MV-4-11 (cell line): ENCODE measurements at regions not wholly inside any gene's neighbourhood (a gene's known extent, or its start where the extent isn't known, plus 50 kb on each side); places are given as distances from the start of the nearest gene placed in this dataset.
A peak's percentile ranks its signal among the peaks of the same experiment; 100 is the strongest.

Experiments
- DNase-seq: peaks from one replicate; lab custom pipeline; 2025; lab: John Stamatoyannopoulos, UW

DNA sequence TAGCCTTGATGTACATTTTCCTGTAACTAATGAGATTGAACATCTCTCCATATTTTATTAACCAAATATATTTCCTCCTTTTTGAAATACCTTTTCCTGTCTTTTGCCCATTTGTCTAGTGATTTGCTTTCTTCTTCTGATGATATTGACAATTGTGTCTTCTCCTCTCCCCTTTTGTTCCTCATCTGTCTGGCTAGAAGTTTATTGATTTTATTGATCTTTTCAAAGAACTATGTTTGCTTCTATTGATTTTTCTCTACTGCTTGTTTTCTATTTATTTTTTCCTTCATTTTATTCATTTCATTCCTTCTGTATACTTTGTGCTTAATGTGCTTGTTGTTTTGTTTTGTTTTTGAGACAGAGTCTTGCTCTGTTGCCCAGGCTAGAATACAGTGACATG lies 181.4 kb upstream of the SMIM23 start:
- DNase-seq = no peak

- DNase-seq = peak; percentile 5
These were observed 179.1 kb upstream of the SMIM23 start for GRCh38 chr5:171606414-171607024.

GRCh38 chr5:171607863-171608262 lies 177.8 kb upstream of the SMIM23 start:
- no peak for DNase-seq

GRCh38 chr5:171609806-171610452 lies 175.7 kb upstream of the SMIM23 start:
- no peak for DNase-seq

GRCh38 chr5:171610686-171611085 lies 174.9 kb upstream of the SMIM23 start:
- DNase-seq = no peak

- DNase-seq = no peak
These were observed 172.9 kb upstream of the SMIM23 start for GRCh38 chr5:171612749-171613148.

GRCh38 chr5:171614511-171614910 lies 171.1 kb upstream of the SMIM23 start:
- no peak for DNase-seq

- DNase-seq = no peak
These were observed 170.5 kb upstream of the SMIM23 start for GRCh38 chr5:171614971-171615653.

GRCh38 chr5:171615705-171616640 lies 169.6 kb upstream of the SMIM23 start:
- no peak for DNase-seq

DNA sequence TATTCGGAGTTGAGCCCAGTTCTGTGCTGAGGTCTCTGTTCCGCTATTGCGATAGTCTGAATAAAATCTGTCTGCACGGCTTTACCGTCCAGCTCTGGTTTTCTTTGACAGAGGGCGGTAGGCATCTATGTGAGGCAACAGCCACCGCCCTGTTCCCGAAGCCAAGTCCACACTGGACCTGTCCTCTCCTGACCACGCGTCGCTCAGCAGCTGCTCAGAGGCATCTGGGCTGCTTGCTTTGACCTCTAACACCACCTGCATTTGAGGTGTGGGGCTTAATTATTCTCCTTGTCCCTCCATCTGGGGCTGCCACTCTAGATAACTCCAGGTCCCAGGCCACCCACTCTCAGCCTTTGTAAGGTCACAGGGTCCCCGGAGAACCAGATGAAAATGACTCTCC lies 168.4 kb upstream of the SMIM23 start:
- no peak for DNase-seq

DNA sequence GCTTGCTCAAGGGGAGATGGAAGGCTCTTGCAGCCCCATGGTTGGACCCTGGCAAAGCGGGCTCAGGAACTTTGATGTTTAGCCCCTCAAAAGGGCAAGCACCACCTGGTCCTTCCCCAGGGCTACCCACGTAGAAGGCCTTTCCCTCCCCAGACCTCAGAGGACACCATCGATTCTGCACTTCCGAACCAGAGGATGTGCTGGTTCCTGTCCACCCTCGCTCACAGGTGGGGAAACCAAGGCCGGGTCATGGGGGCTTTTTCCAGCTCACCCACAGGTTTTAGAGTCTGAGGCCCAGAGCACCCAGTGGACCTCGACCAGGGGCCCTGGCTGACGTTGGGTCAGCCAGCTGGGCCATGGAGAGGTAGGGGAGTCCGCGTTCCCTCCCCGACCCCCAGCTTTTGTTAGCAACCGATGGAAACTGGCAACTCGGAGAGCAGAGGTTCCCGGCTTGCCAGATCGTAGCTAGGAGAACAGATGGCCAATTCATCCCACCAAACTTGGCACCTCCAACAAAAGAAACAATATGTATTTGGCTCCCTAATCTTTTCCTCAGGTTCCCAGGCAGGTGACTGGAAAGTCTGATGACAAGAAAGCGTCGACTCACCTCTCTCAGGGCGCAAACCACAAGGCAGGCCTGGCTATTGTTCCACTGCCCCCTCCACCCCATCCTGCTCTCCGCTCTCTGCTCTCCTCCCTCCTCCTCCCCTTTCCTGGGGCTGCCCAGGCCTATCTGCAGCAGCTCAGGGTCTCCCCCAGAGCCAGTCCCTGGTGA lies 167.6 kb upstream of the SMIM23 start:
- DNase-seq = no peak

DNA sequence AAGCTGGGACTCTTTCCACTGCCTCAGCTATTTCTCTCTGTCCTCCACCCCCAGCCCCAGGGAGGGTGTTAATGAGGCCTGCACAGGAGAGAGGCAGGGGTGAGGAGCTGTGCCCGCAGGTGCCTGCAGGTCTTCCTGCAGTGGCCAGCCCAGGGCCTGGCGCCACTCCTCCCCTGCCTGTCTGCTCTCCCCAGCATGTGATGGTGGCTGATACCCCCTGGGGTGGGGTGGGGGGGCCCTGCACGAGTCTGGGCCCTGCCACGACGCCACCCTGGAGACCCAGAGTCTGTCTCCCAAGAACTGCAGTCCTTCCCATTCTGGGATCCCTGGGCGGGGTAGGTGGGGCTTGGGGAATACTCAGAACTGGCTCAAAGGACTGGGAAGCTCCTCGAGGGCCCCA lies 166.4 kb upstream of the SMIM23 start:
- no peak for DNase-seq

DNA sequence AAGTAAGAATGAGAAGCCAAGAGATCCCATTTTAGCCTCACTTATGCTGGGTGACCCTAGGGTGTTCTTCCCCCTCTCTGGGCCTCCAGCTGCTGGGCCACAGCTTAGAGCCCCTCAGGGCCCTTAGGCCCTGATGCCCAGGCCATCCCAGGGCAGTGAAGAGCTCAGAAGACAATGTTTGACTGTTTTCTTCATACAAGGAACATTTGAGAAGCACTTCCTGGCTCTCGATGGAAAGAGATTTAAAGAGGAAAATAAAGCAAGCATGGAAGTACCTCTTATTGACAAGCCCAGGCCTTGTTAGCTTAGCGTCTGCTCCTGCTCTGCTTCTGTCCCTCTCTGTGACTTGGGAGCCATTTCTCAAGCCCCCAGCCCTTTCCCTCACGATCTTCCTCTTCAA lies 165.9 kb upstream of the SMIM23 start:
- DNase-seq = no peak

DNA sequence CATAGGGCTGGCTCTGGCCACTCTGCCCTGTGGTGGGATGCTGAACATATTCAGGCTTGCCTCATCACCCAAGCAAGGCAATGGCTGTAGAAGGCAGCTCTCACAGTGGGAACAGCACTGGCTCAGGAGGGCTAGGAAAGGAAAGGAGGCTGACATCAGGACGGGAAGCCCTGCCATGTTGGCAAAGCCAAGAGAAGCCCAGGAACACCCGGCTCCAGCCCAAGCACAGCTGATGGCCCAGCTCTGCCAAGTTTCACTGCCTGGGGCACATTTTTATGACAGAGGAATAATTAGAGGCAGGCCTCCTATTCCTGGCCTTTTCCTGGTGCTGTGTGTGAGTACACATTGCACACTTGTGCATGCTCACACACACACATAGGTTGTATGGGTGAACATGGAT lies 163.6 kb upstream of the SMIM23 start:
- no peak for DNase-seq

DNA sequence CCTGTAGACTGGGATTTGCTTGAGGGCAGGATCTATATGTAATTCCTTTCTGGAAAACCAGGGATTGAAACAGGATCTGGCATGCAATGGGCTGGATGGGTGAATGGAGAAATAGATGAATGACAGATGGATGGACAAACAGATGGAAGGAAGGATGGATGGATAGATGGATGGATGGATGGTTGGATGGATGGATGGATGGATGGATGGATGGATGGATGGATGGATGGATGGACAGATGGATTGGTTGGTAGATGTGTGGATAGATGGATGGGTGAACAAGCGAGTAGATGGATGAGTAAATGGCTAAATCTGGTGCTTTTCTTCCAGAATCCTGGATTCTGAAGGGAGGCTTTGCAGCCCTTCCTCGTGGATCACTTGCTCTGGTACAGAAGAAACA lies 162.5 kb upstream of the SMIM23 start:
- no peak for DNase-seq

DNA sequence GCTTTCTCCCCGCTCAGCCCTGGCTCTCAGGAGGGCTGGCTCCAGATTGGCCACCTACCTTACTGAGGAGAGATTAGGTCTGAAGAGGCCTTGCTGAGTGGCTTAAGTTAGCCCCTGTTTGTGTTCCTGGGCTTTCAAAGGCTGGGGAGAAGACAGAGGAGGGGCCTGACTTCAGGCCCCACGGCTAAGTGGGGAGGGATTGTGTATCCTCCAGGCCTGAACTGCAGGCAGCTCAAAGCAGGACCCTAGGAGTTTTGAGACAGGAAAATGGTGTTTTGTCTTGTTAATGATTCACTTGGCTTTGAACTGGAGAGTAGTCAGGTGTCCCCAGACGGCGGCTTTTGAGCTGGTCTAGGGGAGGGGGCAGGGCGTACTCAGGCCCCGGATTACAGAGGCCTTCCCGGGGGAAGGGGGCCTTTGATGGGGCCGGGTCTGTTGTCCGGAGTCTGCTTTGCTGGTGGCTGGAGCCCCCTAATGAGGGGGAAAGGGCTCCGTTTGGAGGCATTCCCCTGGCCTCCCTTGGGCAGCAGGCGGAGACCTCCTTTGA lies 162.0 kb upstream of the SMIM23 start:
- DNase-seq = no peak

DNA sequence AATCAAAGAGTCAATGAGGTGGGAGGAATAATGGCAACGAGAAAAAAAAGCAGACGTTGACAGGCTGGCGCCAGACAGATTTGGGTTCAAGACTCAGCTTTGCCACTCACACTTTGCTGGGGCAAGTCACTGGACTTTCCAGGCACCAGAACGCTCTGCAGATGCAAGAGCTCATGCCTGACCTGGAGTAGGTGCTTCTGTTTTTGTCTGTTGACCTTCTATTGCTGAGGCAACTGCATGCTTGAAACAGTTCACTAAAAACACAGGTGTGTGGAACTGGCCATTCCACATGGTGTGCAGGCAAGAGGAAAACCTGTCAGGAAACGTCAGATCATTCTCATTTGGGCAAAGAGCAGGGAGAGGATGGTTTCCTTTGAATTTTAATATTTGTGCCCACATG lies 161.2 kb upstream of the SMIM23 start:
- DNase-seq = no peak

GRCh38 chr5:171625646-171626045 lies 160.0 kb upstream of the SMIM23 start:
- no peak for DNase-seq

GRCh38 chr5:171627936-171628632 lies 157.5 kb upstream of the SMIM23 start:
- no peak for DNase-seq

GRCh38 chr5:171628633-171628974 lies 157.0 kb upstream of the SMIM23 start:
- no peak for DNase-seq

DNA sequence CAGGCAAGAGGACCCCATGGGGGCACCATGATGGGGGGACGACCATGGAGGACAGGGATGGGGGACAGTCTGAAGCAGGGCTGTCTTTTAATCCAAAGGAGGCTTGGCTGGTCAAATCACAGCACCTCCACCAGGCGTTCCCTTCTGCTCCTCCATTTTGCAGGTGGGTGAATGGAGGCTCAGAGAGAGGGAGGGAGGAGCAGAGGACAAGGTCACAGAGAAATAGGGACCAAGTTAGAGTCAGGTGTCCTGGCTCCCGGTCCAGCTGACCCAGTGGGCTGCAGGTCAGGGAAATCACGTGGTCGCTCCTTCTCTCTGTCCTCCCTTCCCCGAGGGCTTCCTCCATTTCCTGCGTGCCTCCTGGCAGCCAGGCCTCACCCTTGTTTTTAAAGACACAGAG lies 156.4 kb upstream of the SMIM23 start:
- no peak for DNase-seq
